GM21528 (cell line): ENCODE measurements at regions not wholly inside any gene's neighbourhood (a gene's known extent, or its start where the extent isn't known, plus 50 kb on each side); places are given as distances from the start of the nearest gene placed in this dataset.

Experiments
- ATAC-seq: cut with Tn5 transposase; IDR thresholded peaks from one replicate; pipeline ENCODE4 v1.9.1; 2021; ENCODE audit warnings: mild to moderate bottlenecking, moderate library complexity; ENCODE audit not compliant: unreplicated experiment, low FRiP score

DNA sequence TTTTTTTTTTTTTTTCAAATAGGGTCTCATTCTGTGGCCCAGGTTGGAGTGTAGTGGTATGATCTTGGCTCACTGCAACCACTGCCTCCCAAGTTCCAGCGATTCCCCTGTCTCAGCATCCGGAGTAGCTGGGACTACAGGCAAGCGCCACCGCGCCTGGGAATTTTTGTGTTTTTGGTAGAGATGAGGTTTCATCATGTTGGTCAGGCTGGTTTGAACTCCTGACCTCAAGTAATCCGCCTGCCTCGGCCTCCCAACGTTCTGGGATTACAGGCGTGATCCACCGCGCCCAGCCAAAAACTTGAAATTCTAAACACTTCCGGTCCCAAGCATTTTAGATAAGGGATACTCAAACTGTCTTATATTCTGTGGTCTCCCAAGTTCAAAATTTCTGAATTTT is 718.9 kb upstream of the MEF2C start:
- ATAC-seq: no peak

DNA sequence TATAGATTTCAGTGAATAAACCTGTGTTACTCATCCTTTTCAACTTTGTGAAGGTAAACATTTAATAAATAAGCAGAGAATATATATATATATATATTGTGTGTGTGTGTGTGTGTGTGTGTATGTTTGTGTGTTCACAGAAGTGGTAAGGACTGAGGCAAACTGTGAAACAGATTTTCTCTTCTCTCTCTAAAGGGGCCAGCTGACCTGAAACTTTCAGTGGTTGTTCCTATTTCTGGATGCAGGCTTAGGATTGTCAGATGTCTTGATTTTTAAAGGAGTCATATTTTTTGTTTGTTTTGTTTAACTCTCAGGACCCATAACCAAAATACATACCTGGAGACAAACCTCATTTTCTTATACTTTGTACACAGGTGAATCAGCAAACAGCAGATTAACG is 714.9 kb upstream of the MEF2C start:
- no peak for ATAC-seq

DNA sequence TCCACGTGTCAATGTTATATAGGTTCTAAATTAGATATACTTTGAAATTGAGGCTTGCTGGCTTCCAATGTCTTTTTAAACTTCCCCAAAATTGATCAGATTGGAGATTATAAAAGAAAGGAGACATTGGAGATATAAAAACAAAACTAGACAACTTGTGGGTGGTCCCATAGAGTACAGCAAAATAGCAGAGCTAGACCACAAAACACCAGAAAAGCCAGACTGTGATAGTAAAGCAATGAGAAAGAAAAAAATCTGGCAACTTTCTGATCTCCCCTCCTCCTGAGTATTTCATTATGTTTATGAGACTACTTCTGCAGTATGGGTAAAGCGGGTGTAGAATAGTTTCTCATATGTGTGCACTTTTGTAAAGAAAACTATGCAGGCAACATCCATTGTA is 713.8 kb upstream of the MEF2C start:
- no peak for ATAC-seq

DNA sequence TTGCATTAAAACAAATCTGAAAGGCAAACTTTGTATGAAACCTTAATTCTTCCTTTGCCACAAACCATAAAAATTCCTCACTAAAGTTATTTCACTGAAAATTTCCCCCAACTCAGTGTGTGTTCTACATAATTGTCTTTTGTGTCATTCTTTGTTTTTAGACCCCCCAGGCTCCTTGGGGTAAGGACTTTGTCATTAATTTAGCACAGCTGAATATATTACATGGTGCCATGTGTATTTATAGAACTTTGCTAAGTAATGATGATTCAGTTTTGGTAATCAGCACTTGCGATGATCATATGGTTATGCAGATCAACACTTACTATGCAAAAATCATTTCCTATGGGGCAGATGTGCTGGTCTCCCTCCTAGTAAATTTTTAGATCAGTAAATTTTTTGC is 712.1 kb upstream of the MEF2C start:
- ATAC-seq: no peak

DNA sequence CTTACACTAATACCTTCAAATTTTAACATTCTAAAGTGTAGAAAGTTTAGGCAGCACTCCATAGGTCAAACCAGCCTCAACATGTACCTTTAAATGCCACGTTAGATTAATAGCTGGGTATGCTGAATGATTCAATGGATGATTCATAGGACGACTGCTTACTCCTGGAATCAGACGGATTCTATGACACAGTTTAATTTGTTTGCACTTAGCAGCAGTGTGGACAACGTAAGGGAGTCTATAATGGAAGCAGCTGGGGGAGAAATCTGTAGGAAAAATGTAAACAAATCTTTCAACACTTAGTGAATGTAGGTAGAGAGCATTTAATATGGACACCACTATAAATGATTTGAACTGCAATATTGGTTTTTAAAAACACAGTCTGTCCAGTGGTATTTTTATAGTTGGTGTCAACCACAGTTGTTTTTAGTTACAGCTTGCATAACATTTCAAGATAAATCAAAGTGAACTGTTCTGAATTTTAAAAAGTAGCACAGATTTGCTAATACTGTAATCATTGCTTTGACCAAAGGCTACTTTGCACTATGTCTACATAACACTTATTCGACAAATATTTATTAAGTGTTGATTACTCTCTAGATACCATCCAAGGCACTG is 701.5 kb upstream of the MEF2C start:
- no peak for ATAC-seq

DNA sequence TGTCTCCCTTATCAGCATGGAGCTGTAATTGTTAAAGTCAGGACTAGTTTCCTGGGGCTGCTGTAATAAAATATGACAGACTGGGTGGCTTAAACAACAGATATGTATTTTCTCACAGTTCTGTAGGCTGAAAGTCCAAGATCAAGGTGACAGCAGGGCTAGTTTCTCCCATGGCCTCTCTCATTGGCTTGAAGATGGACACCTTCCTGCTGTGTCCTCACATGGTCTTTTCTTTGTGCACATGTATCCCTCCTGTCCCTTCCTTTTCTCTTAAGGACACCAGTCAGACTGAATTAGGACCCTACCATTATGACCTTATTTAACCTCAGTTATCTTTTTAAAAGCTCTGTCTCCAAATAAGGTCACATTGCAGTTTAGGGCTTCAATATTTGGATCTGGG is 700.5 kb upstream of the MEF2C start:
- no peak for ATAC-seq

DNA sequence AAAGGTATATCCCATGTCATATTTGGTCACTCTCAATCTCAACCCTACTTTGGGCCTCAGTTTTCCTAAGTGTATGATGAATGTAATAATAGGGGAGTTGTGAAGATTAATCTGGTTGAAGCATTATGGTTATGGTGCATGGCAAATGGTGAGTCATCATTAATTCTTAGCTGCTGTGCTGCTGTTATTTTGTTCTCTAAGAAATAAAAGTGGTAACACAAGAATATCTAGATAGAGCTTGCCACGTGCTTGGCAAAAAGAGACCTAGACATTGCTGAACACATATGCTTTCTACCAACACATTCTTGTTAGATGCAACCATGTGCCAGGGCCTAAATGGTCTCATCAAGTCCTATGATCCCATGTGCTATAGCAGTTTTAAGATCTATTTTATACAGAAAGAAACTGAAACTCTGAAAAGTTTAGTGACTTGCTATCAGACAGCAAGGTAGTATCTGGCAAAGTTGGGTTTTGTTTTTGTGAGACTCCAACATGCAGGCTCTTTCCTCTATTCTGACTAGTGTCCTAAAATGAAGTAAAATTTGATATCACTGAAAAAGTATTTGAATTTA is 699.9 kb upstream of the MEF2C start:
- ATAC-seq: no peak

DNA sequence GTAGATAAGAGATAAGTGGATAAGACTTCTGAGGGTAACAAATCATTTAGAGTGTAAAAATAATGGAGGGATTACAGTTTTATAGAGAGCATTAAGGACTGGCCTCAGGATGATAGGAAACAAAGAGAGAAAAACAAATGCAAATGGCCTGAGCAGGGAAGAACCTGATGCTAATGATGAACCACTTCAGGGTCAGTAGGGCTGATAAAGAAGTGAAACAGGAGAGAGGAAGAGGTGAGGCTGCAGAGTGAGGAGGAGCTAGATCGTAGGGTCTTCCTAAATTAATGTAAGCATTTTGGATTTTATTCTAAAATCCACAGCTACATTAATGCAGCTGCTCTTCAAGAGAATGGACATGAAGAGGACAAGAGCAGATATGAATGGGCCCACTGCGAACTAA is 698.0 kb upstream of the MEF2C start:
- ATAC-seq: no peak

DNA sequence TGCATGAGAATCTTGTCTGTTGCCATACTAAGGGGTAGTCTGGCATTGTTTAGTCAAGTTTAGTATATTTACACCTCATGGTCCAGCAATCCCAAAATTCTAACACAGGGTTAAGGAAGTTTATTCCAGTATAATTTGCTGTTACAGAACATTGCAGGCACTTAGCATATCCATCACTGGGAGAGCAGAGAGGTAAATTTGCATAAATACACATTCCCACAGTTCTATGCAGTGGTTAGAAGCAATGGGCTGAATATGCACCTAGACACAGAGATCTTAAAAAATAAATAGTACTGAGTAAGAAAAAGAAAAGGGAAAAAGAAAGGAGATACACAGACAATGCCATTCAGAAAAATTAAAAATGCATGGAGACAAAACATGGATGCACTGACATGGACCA is 692.3 kb upstream of the MEF2C start:
- ATAC-seq: no peak

DNA sequence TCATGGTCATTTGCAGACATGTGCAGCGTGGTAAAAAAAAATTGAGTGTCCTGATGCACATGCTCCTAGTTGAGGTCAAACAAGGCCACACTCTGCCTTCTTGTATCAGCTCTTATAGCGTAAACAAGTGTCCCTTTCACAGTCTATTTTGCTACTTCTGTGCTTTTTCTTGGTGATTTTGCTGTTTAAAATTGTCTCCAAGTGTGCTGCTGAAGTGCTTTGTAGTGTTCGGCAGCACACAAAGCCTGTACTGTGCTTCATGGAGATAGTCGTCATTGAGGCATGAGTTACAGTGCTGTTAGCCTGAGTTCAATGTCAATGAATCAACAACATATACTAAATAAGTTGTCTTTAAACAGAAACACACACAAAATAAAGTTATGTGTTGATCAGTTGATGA is 690.4 kb upstream of the MEF2C start:
- ATAC-seq: no peak

DNA sequence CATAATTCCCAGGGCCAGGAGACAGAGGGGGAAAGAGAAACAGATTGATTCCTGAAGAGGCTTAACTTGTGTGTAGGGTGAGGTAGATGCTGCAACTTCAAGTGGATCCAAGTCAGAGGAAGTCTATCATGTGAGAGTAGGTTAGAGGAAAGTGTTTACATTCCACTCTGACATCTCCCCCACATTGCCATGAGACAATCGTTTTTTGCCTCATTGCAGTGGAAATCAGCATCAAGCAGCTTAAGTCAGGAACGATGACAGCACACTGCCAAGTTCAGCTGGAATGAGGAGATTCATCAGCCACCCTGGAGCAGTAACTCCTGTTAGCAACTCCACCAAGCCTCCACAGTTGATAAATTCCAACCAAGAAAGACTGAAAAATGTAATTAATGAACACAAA is 689.7 kb upstream of the MEF2C start:
- no peak for ATAC-seq

DNA sequence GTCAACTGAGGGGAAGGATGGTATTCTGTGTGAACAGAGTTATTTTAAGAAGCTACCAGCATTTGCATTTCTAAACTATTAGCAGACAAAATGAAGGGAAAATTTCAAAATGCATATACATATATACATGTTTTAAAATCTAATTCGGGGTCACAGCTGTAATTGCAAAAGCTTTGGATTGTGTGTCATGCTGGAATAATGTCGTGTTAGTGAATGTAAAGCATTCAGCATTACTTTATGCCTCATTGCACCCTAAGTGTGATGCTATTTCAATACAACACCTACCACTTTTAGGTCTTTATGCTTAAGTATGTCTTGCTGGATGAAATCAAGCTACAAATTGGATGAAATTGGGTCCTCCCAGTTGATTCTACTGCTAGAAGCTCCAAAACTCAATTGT is 687.6 kb upstream of the MEF2C start:
- no peak for ATAC-seq

DNA sequence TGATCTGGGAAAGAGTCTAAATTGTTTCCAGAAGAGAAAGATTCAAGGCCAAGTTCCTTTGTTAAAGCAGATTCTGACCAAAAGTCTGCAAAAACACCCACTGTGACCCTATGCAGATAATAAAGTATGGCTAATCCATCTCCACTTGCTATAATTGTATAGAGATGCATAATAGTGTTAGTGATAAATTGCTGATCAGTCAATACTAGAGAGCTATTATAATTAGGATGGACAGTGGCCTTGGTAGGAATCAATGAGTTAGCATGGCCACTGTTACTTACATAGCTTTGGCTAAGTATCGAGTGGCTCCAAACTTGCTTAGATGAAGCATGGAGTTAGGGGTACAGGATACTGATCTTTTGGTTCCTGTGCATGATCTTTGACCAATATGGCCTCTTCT is 683.4 kb upstream of the MEF2C start:
- ATAC-seq: no peak

DNA sequence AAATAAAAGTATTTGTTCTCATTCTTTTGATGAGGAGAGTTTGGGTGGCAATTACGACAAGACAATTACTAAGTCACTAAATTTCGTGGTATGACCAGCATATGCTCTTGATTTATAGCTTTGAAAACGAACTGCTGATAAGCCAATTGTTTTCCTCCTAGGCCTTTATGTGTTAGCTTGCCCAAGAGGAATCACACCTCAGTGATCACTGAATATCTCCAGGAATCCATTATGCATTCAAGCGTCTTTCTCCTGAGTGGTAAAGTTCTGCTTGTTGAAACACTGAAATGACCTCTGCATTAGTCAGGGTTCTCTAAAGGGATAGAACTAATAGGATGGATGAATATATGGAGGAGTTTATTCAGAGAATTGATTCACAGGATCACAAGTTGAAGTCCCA is 677.7 kb upstream of the MEF2C start:
- ATAC-seq: no peak

DNA sequence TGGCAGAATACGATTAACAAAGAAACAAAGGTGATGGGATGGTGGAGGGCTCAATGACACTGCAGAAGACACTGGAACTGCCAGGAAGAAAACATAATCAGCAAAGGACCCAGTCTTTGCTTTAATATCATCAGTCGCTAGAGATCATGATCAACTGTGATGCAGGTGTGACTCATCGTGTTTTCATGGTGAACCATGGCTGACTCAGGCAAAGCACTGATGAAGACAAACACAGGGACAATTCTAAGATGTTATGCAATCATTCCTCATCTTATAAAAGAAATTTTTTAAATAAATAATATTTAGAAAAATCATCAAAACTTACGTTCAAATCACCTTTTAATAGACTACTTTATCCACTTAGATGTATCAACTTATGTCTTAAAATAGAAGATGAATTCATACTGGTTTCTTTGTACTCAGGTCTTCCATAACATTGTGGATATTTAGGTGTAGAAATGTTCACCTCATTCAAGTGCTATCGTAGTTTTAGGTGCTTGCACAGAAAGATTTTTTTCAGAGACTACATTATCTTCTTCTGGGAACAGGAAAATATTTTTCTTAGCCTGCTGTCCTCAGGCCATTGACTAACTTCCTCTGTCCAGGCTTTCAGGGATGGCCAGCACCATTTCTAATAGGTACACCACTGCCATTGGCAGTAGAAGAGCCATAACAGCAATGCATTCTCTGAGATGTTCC is 673.4 kb upstream of the MEF2C start:
- no peak for ATAC-seq

DNA sequence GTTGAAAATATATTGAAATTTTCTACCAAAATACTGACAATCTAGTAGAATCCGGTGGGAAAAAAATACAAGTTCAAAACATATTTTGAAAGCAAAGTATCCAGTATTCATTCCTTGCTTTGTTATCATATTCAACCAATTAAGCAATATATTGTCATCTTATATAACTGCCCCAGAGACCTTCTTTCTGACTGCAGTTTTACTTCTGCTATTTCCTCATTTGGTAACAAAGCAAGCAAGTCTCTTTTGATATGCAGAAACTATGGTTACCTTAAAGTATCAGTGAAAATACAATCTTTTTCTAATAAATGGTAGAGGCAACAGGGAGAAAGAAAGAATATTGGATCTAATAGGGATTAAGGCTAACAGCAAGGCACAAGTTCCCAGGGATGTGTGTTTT is 663.7 kb upstream of the MEF2C start:
- no peak for ATAC-seq

DNA sequence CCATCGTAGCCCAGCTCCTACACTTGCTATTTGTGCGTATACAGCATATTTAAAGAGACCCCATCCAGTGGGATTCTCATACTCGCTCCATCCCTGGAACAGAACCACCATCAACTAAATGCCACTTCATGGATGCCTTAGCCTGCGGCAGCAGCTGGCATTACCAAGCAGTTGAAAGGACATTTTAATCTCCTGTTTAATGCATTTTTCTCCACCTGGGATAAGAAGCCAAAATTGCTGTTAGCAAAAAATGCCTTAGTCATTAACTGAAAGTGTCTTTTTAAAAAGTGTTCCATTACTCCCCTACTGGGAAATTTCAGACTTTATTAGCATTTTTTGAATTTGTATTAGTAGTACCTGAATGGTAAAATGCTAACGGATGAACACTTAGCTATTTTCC is 662.6 kb upstream of the MEF2C start:
- no peak for ATAC-seq

DNA sequence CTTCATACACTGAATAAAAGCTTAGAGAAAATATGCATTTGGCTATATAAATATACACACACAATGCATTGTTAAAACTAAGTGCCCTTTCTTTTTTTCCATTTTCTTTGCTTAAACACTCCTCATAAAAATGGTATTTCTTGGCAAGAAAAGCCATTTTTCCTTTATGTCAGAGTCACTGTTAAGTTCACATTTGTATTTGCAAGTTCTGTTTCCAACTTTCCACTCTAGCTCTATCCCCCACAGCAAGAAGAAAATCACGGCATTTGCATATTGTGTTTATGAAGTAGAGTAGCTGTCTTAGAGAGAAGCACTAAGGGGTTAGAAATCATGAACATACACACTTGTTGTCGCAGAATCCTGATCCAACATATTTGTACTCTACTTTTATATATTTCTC is 662.1 kb upstream of the MEF2C start:
- ATAC-seq: no peak

DNA sequence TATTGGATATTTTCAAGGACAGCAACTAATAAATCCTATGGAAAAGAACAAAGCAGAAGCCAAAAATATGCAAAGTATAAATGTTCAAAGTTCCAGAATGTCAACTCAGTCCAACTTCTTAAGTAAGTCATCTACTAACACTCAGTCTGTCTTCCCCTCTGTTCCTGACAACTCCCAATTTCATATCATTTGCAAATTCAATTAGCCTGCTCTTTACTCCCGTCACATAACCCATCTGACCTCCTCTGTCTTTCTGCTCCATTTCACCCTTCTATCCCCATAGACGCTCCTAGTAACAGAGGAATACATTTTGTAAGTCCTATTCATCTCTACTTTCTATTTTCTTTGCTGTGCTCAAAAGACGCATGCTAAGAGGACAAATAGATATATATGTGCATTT is 659.8 kb upstream of the MEF2C start:
- no peak for ATAC-seq

DNA sequence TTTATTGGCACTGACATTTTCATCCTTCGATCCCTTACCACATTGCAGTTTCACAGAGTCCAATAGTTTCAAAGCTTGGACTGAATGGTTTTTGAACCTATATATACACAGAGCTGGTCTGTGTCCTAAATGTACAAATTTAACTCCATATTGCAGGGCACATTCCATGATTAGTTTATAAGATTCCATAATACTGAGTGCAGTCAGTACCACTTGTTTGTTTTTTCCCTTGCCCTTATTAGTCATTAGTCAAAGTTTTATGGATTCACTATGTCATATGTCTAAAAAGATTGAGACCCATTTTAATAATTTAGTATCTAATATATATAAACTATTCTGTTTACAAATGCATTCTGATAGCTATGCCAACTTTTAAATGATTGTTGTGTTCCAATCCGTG is 654.8 kb upstream of the MEF2C start:
- ATAC-seq: no peak

DNA sequence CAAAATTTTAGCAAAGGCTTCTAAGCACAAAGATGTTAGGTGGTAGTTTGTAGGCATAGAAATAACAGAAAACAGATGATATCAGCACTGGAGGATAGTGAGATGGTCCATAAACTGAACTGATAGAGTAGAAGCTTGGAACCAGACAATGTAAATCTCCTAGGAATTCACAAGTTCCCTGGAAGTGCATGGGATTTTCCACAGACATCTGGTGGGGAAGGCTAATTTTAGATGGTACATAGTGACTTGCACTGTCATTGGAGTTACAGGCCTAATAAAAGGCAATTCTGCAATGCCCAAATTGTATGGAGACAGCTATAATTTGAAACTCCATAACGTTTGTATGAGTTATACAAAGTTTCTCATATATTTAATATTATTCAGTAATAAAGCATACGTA is 653.0 kb upstream of the MEF2C start:
- no peak for ATAC-seq

DNA sequence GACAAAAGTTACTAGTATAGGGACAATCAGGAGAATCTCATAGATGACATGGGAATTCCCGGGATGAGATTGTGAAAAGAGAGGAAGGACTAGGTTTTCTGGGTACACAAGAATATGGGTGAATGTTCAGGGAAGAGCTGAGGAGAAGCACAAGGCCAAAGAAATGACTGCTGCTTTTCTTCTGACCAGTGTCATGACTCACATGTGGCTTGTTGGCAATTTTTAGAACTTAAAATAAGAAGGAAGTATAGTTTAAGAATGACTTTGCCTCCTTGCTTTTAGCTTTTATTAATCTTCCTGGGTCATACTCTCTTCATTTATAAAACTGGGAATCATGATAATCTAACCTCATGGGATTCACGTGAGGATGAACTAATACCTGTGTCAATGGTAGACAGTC is 652.4 kb upstream of the MEF2C start:
- ATAC-seq: no peak
